OCI-LY7 (cell line): ENCODE measurements at regions not wholly inside any gene's neighbourhood (a gene's known extent, or its start where the extent isn't known, plus 50 kb on each side); places are given as distances from the start of the nearest gene placed in this dataset.
"Not testable (repeated sequence)": the region's sequence is repeated elsewhere in the genome, so short reads cannot be mapped to it uniquely, and the experiment has no call there.

Experiments used
- EZH2phosphoT487 ChIP-seq: fragments of 200-600 bp; sonication (generic); IDR thresholded peaks from 2 replicates; pipeline ENCODE4 v1.6.1; 2018; ENCODE audit warnings: low read depth, borderline replicate concordance, mild to moderate bottlenecking, mixed run types, antibody characterized with exemption, low read length, moderate library complexity, mixed read lengths
- TF ChIP-seq, protein P1 (sequence below): fragments of 200-600 bp; sonication (generic); conservative IDR thresholded peaks from 2 replicates; pipeline ENCODE4 v1.5.1; 2014; ENCODE audit warnings: mild to moderate bottlenecking, antibody characterized with exemption, low read length, moderate library complexity, mixed read lengths

DNA sequence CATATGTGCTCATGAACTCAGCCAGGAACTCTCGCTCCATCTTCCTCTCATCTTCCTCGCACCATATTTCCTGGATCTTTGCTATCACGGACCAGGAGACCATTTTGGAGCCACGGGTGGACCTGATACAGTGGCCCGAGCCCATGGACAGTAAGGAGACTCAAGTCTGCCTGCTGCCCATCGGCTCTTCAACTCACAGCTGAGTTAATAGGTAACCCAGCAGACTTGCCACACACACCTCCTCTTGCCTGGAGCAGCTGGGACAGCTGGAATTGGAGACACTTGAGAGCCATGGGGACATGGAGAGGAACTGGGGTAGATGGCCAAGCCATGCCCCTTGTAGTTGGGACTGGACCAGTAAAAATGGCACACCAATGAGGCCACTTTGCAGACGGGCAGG lies 936.1 kb downstream of the SPATA31A6 start:
- TF ChIP-seq, protein P1, sequence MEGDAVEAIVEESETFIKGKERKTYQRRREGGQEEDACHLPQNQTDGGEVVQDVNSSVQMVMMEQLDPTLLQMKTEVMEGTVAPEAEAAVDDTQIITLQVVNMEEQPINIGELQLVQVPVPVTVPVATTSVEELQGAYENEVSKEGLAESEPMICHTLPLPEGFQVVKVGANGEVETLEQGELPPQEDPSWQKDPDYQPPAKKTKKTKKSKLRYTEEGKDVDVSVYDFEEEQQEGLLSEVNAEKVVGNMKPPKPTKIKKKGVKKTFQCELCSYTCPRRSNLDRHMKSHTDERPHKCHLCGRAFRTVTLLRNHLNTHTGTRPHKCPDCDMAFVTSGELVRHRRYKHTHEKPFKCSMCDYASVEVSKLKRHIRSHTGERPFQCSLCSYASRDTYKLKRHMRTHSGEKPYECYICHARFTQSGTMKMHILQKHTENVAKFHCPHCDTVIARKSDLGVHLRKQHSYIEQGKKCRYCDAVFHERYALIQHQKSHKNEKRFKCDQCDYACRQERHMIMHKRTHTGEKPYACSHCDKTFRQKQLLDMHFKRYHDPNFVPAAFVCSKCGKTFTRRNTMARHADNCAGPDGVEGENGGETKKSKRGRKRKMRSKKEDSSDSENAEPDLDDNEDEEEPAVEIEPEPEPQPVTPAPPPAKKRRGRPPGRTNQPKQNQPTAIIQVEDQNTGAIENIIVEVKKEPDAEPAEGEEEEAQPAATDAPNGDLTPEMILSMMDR: not testable (repeated sequence)
- not testable (repeated sequence) for TF ChIP-seq EZH2phosphoT487
